GM19328 (cell line): ENCODE measurements at regions not wholly inside any gene's neighbourhood (a gene's known extent, or its start where the extent isn't known, plus 50 kb on each side); places are given as distances from the start of the nearest gene placed in this dataset.
"Not testable (repeated sequence)": the region's sequence is repeated elsewhere in the genome, so short reads cannot be mapped to it uniquely, and the experiment has no call there.

Source experiments
- ATAC-seq: cut with Tn5 transposase; IDR thresholded peaks from one replicate; pipeline ENCODE4 v1.9.1; 2021; ENCODE audit warnings: mild to moderate bottlenecking, moderate library complexity; ENCODE audit not compliant: unreplicated experiment

GRCh38 chr9:106039151-106039935 lies 345.0 kb downstream of the TMEM38B start:
- no peak for ATAC-seq

- not testable (repeated sequence) for ATAC-seq
Measured at GRCh38 chr9:106041920-106042319, 347.6 kb downstream of the TMEM38B start.

GRCh38 chr9:106051545-106051944 lies 357.2 kb downstream of the TMEM38B start:
- ATAC-seq = no peak

- no peak for ATAC-seq
Measured at GRCh38 chr9:106052166-106052565, 357.8 kb downstream of the TMEM38B start.

GRCh38 chr9:106052735-106053134 lies 358.4 kb downstream of the TMEM38B start:
- no peak for ATAC-seq

GRCh38 chr9:106056328-106056727 lies 362.0 kb downstream of the TMEM38B start:
- no peak for ATAC-seq

- ATAC-seq = no peak
Measured at GRCh38 chr9:106058460-106058859, 364.1 kb downstream of the TMEM38B start.

GRCh38 chr9:106059886-106060285 lies 365.5 kb downstream of the TMEM38B start:
- no peak for ATAC-seq

- ATAC-seq = no peak
Measured at GRCh38 chr9:106060885-106061284, 366.5 kb downstream of the TMEM38B start.

GRCh38 chr9:106062250-106062649 lies 367.9 kb downstream of the TMEM38B start:
- ATAC-seq = no peak

- ATAC-seq = no peak
Measured at GRCh38 chr9:106065136-106065535, 370.8 kb downstream of the TMEM38B start.

- ATAC-seq = no peak
Measured at GRCh38 chr9:106065579-106066214, 371.4 kb downstream of the TMEM38B start.

GRCh38 chr9:106066940-106067524 lies 372.7 kb downstream of the TMEM38B start:
- ATAC-seq = no peak

- ATAC-seq = no peak
Measured at GRCh38 chr9:106069241-106069640, 374.9 kb downstream of the TMEM38B start.

- ATAC-seq = no peak
Measured at GRCh38 chr9:106072421-106072820, 378.1 kb downstream of the TMEM38B start.

- ATAC-seq = no peak
Measured at GRCh38 chr9:106074006-106074405, 379.7 kb downstream of the TMEM38B start.

GRCh38 chr9:106075236-106075959 lies 381.1 kb downstream of the TMEM38B start:
- no peak for ATAC-seq

GRCh38 chr9:106075960-106076327 lies 381.6 kb downstream of the TMEM38B start:
- no peak for ATAC-seq

- no peak for ATAC-seq
Measured at GRCh38 chr9:106076711-106077110, 382.4 kb downstream of the TMEM38B start.

GRCh38 chr9:106077731-106078130 lies 383.4 kb downstream of the TMEM38B start:
- no peak for ATAC-seq

- ATAC-seq = no peak
Measured at GRCh38 chr9:106082621-106083020, 388.3 kb downstream of the TMEM38B start.
